ENCODE measurements at regions not wholly inside any gene's neighbourhood (a gene's known extent, or its start where the extent isn't known, plus 50 kb on each side); places are given as distances from the start of the nearest gene placed in this dataset.

DNA sequence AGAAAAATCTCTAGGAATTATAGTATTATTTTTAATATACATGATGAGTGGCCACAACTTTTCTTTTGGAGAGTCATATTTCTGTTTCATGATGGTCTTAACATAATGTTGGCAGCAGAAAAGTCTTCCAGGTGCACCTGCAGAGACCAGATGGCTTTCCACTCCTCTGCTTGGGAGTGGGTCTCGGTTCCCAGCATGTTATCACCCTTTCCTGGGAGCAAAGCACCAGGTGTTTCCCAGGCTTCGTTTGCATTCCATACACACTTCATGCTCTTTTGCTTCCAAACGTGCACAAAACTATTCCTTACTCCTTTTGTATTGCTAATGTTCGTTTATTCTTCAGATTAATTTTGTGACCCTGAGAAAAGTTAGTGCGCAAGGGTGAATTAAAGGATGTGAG, 305.2 kb downstream of the CDH2 start:
- Histone ChIP-seq H3K4me3 (no peak overlapping the region), H3K27ac (replicated peaks in 1 of 4) (no peak overlapping the region), H3K9me3 (no peaks in the 10 kb centered on the region), H3K27me3 (no peaks in the 10 kb centered on the region), H3K36me3 (no peaks in the 10 kb centered on the region), H3K4me1 (no peaks in the 10 kb centered on the region)
- no peak for DNase-seq (ENCODE audit: extremely low spot score)
- WGBS = 72% methylated on average over 5 of the region's 5 CpGs
- intact Hi-C loops (cut with DNase I) = no loop called here
- TF ChIP-seq, protein P1, sequence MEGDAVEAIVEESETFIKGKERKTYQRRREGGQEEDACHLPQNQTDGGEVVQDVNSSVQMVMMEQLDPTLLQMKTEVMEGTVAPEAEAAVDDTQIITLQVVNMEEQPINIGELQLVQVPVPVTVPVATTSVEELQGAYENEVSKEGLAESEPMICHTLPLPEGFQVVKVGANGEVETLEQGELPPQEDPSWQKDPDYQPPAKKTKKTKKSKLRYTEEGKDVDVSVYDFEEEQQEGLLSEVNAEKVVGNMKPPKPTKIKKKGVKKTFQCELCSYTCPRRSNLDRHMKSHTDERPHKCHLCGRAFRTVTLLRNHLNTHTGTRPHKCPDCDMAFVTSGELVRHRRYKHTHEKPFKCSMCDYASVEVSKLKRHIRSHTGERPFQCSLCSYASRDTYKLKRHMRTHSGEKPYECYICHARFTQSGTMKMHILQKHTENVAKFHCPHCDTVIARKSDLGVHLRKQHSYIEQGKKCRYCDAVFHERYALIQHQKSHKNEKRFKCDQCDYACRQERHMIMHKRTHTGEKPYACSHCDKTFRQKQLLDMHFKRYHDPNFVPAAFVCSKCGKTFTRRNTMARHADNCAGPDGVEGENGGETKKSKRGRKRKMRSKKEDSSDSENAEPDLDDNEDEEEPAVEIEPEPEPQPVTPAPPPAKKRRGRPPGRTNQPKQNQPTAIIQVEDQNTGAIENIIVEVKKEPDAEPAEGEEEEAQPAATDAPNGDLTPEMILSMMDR (IDR thresholded peaks at IDR 0.05) = no peak
- no peak for TF ChIP-seq POLR2A (IDR thresholded peaks at IDR 0.05; ENCODE audit: low read depth)
- TF ChIP-seq EP300 (IDR thresholded peaks at IDR 0.05) = no peak
- no peak for TF ChIP-seq POLR2AphosphoS5 (IDR thresholded peaks at IDR 0.05)

DNA sequence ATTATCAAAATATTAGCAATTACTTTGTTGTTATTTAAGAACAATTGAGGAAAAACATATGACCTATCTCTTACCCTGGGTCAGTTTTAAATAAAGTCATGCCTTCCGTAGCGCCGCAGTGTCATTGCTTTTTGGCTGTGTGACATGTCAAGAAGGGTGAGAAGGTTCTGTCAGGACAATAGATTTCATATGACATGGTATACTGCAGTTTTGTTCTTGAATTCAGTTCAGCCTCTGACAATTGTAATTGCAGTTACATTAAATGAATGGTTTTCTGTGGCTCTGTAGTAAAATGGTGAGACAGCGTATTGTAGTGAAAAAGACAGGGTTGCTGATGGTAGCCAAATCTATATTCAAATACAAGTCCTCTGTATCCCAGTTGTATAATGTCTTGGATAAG, 307.2 kb downstream of the CDH2 start:
- DNase-seq (ENCODE audit: extremely low spot score) = no peak
- intact Hi-C loops (cut with DNase I) = no loop called here
- H3K36me3 ChIP-seq = no peaks in the 10 kb centered on the region
- no peak overlapping the region for H3K4me3 ChIP-seq
- WGBS = 70% methylated on average over 4 of the region's 4 CpGs
- no peaks in the 10 kb centered on the region for H3K4me1 ChIP-seq
- H3K27ac ChIP-seq (replicated peaks in 1 of 4) = no peak overlapping the region
- no peak for TF ChIP-seq POLR2A (IDR thresholded peaks at IDR 0.05; ENCODE audit: low read depth)
- TF ChIP-seq, protein P1 (IDR thresholded peaks at IDR 0.05) = no peak
- TF ChIP-seq EP300 (IDR thresholded peaks at IDR 0.05) = no peak
- no peak for TF ChIP-seq POLR2AphosphoS5 (IDR thresholded peaks at IDR 0.05)
- no peaks in the 10 kb centered on the region for H3K9me3 ChIP-seq
- H3K27me3 ChIP-seq = no peaks in the 10 kb centered on the region

DNA sequence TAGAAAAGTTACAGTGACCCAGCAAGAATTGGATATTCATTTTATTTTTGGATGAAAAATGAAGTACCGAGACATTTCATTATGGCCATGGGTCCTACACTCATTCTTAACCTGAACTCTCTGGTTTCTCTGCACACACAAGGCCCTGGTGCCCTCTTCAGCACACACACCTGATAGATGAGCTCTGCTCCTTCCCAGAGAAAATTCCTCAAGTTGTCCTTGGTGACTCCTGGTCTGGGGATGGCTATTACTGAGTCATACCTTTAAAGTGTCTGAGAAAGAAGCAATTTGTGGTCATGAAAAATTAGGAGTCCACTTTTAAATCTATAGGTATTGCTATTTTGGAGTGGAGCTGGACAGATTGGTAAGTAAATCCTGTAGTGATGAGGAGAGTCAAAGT, 311.5 kb downstream of the CDH2 start:
- no peaks in the 10 kb centered on the region for H3K4me1 ChIP-seq
- H3K27ac ChIP-seq (replicated peaks in 1 of 4) = no peak overlapping the region
- no peaks in the 10 kb centered on the region for H3K27me3 ChIP-seq
- H3K4me3 ChIP-seq = no peak overlapping the region
- intact Hi-C loops (cut with DNase I) = no loop called here
- no peak for DNase-seq (ENCODE audit: extremely low spot score)
- TF ChIP-seq, protein P1 (IDR thresholded peaks at IDR 0.05) = no peak
- TF ChIP-seq EP300 (IDR thresholded peaks at IDR 0.05) (no peak), POLR2A (IDR thresholded peaks at IDR 0.05; ENCODE audit: low read depth) (no peak), POLR2AphosphoS5 (IDR thresholded peaks at IDR 0.05) (no peak)
- no peaks in the 10 kb centered on the region for H3K36me3 ChIP-seq
- 92% methylated on average over 1 of the region's 1 CpG for whole genome bisulfite sequencing
- no peaks in the 10 kb centered on the region for H3K9me3 ChIP-seq

DNA sequence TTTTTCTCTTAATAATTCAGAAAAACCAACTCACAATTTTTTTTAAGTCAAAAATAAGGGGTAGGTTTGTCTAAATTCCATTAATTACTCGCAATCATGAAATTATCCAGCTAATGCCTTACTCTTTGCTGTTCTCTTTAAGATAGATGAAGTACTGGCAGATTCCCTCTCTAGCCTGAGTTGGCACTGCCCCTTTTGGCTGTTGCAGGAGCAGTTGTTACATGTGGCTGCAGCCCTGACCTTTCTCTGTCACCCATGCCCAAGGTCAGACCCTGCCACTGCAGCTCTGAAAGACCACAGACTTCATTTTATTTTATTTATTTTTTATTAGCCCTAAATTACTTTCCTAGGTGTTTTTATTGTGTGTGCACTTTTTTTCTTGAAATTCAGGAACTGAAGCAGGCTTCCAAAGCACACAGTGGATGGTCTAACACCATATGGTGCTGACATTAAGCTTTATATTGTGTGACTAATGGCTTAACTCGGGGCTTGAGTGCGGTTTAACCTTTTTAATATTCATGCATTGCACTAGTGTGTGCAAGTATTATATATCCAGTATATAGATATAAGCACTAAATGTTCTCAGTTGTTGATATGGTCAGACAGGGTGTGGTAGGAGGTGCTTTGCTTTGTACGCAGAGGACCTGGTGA, 313.0 kb downstream of the CDH2 start:
- H3K9me3 ChIP-seq = no peaks in the 10 kb centered on the region
- WGBS = 82% methylated on average over 4 of the region's 4 CpGs
- no peaks in the 10 kb centered on the region for H3K36me3 ChIP-seq
- H3K27ac ChIP-seq (replicated peaks in 1 of 4) = no peak overlapping the region
- no peaks in the 10 kb centered on the region for H3K27me3 ChIP-seq
- intact Hi-C loops (cut with DNase I) = no loop called here
- TF ChIP-seq POLR2A (IDR thresholded peaks at IDR 0.05; ENCODE audit: low read depth) = no peak
- TF ChIP-seq, protein P1 (IDR thresholded peaks at IDR 0.05) = no peak
- TF ChIP-seq POLR2AphosphoS5 (IDR thresholded peaks at IDR 0.05) = no peak
- no peak for DNase-seq (ENCODE audit: extremely low spot score)
- H3K4me1 ChIP-seq = no peaks in the 10 kb centered on the region
- H3K4me3 ChIP-seq = no peak overlapping the region

Data from esophagus muscularis mucosa (tissue), 4 donors.